ENCODE measurements at regions not wholly inside any gene's neighbourhood (a gene's known extent, or its start where the extent isn't known, plus 50 kb on each side); places are given as distances from the start of the nearest gene placed in this dataset.

- TF ChIP-seq CTCF (conservative IDR thresholded peaks at IDR 0.05 in 1 of 2, IDR thresholded peaks at IDR 0.05 in 1 of 2; ENCODE audit: extremely low read depth in 1 of 2, insufficient read depth in 1 of 2, low read depth in 1 of 2, low read length in 2 of 2) (no peak), EZH2 (IDR thresholded peaks at IDR 0.05; ENCODE audit: borderline replicate concordance, low read length) (no peak)
Observed at GRCh38 chr2:67950018-67950417, 112.8 kb downstream of the C1D start.
